ENCODE measurements at regions not wholly inside any gene's neighbourhood (a gene's known extent, or its start where the extent isn't known, plus 50 kb on each side); places are given as distances from the start of the nearest gene placed in this dataset.

DNA sequence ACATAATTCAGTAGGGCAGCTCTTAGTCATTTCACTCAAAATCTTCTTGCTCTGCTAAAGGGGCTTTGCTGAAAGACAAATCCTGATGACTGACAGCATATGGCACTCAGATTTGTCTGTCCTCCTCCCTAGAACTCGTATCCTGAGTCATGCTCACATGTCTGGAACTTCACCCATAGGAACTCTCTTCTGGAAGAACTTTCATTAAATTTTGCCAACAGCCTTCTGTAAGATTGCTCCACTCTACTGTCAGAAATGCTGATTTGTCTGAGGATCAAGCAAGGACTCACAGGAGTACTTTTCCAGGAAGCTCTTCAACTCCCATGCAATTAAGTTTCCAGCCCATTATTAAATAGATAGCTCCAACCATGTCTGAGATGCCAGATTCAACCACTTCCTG is 59.8 kb upstream of the SNX2 start:
- Histone ChIP-seq H3K18ac (ENCODE audit: insufficient read length, low read depth, low read length) (no peak overlapping the region), H2BK15ac (ENCODE audit: low read depth, low read length) (no peak overlapping the region), H2BK12ac (ENCODE audit: insufficient read length, low read depth, low read length) (no peak overlapping the region), H3K56ac (ENCODE audit: insufficient read length, low read depth, low read length) (no peak overlapping the region), H3K4ac (ENCODE audit: low read depth, low read length) (no peak overlapping the region), H3K9me3 (ENCODE audit: control insufficient read depth, low read depth, low read length) (no peaks in the 10 kb centered on the region), H3T11ph (ENCODE audit: low read length) (no peak overlapping the region), H3K4me2 (ENCODE audit: insufficient read depth, insufficient read length, low read length) (no peak overlapping the region), H3K27me3 (ENCODE audit: insufficient read depth, low read length) (no peaks in the 10 kb centered on the region), H3K9ac (ENCODE audit: extremely low read depth, insufficient read length, low read length) (no peak overlapping the region), H3K23ac (ENCODE audit: insufficient read length, low read depth, low read length) (no peak overlapping the region), H2BK5ac (ENCODE audit: insufficient read length, low read length) (no peak overlapping the region), H3K4me1 (ENCODE audit: insufficient read depth, low read length) (no peaks in the 10 kb centered on the region), H2AK5ac (ENCODE audit: insufficient read length, low read length) (no peak overlapping the region), H4K91ac (ENCODE audit: insufficient read length, low read depth, low read length) (no peak overlapping the region), H3K27ac (ENCODE audit: insufficient read length, low read depth, low read length) (no peak overlapping the region), H3K79me1 (ENCODE audit: insufficient read depth, low read depth, low read length, poor library complexity, severe bottlenecking) (no peaks in the 10 kb centered on the region), H3K14ac (ENCODE audit: insufficient read depth, low read length) (no peak overlapping the region), H4K5ac (ENCODE audit: insufficient read length, low read depth, low read length) (no peak overlapping the region), H2BK120ac (ENCODE audit: low read depth, low read length, poor library complexity, severe bottlenecking) (no peak overlapping the region), H4K8ac (replicated peaks; ENCODE audit: insufficient read length, low read depth, low read length) (no peak overlapping the region), H4K20me1 (ENCODE audit: control insufficient read depth, insufficient read depth, insufficient read length) (no peaks in the 10 kb centered on the region), H2BK20ac (ENCODE audit: low read depth, low read length, poor library complexity, severe bottlenecking) (no peak overlapping the region), H3K23me2 (ENCODE audit: insufficient read length, low read depth, low read length, poor library complexity, severe bottlenecking) (no peaks in the 10 kb centered on the region), H3K79me2 (ENCODE audit: insufficient read depth, low read length) (no peaks in the 10 kb centered on the region), H2AFZ (ENCODE audit: low read length) (no peak overlapping the region)
- Mint-ChIP-seq H3K27ac (no peak overlapping the region), H3K36me3 (ENCODE audit: insufficient read depth in 1 of 3, low read depth in 3 of 3) (peaks cover 0 to 2% (median 0%) of the 10 kb centered on the region in 3 experiments; a peak in 1 of 7 replicates), H3K4me3 (no peak overlapping the region), H3K27me3 (ENCODE audit: low read depth) (no peaks in the 10 kb centered on the region), H3K4me1 (no peaks in the 10 kb centered on the region), H3K9me3 (no peaks in the 10 kb centered on the region)
- TF ChIP-seq, protein P1, sequence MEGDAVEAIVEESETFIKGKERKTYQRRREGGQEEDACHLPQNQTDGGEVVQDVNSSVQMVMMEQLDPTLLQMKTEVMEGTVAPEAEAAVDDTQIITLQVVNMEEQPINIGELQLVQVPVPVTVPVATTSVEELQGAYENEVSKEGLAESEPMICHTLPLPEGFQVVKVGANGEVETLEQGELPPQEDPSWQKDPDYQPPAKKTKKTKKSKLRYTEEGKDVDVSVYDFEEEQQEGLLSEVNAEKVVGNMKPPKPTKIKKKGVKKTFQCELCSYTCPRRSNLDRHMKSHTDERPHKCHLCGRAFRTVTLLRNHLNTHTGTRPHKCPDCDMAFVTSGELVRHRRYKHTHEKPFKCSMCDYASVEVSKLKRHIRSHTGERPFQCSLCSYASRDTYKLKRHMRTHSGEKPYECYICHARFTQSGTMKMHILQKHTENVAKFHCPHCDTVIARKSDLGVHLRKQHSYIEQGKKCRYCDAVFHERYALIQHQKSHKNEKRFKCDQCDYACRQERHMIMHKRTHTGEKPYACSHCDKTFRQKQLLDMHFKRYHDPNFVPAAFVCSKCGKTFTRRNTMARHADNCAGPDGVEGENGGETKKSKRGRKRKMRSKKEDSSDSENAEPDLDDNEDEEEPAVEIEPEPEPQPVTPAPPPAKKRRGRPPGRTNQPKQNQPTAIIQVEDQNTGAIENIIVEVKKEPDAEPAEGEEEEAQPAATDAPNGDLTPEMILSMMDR (conservative IDR thresholded peaks at IDR 0.05) = no peak
- WGBS (ENCODE audit: extremely low coverage, insufficient read length, low lambda C conversion rate) = no CpG with 5 or more reads among the region's 1 CpG
- DNase-seq = no peak

Measured in H9 (cell line).